ENCODE measurements at regions not wholly inside any gene's neighbourhood (a gene's known extent, or its start where the extent isn't known, plus 50 kb on each side); places are given as distances from the start of the nearest gene placed in this dataset.

DNA sequence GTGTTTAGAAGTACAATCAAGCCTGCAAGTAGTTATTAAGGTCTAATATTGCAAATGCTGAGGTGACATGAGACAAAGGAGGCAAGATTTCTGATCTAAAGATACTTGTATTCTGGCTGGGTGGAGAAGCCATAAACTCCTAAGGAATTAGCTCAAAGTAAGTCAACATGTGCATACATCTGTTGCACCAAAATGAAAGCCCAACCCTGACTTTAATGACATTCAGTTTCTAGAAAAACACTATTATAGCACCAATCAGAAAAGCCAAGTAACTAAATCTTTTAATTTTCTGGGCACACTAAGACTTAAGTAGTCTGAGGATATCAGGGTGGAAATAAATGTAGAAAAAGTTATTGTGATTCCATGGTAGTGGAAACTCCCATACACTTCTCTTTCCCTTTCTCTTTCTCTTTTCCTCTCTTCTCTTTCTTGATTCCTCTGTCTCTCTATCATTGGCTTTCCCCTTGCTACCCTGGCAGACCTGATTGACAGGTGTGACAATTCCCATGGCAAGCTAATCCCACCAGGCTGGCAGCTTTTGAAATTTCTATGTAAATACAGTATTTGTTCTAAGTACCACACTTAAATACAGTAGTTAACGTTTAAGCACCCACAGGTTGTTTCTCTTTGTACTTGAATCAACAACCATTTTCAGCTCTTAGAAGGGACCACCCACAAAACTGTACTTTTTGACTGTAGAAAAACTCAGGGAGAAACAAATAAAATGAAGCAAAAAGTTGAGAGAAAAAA lies 528.4 kb upstream of the SEMA6D start:
- TF ChIP-seq, protein P1, sequence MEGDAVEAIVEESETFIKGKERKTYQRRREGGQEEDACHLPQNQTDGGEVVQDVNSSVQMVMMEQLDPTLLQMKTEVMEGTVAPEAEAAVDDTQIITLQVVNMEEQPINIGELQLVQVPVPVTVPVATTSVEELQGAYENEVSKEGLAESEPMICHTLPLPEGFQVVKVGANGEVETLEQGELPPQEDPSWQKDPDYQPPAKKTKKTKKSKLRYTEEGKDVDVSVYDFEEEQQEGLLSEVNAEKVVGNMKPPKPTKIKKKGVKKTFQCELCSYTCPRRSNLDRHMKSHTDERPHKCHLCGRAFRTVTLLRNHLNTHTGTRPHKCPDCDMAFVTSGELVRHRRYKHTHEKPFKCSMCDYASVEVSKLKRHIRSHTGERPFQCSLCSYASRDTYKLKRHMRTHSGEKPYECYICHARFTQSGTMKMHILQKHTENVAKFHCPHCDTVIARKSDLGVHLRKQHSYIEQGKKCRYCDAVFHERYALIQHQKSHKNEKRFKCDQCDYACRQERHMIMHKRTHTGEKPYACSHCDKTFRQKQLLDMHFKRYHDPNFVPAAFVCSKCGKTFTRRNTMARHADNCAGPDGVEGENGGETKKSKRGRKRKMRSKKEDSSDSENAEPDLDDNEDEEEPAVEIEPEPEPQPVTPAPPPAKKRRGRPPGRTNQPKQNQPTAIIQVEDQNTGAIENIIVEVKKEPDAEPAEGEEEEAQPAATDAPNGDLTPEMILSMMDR (IDR thresholded peaks at IDR 0.05), result no peak
- TF ChIP-seq, protein P2, sequence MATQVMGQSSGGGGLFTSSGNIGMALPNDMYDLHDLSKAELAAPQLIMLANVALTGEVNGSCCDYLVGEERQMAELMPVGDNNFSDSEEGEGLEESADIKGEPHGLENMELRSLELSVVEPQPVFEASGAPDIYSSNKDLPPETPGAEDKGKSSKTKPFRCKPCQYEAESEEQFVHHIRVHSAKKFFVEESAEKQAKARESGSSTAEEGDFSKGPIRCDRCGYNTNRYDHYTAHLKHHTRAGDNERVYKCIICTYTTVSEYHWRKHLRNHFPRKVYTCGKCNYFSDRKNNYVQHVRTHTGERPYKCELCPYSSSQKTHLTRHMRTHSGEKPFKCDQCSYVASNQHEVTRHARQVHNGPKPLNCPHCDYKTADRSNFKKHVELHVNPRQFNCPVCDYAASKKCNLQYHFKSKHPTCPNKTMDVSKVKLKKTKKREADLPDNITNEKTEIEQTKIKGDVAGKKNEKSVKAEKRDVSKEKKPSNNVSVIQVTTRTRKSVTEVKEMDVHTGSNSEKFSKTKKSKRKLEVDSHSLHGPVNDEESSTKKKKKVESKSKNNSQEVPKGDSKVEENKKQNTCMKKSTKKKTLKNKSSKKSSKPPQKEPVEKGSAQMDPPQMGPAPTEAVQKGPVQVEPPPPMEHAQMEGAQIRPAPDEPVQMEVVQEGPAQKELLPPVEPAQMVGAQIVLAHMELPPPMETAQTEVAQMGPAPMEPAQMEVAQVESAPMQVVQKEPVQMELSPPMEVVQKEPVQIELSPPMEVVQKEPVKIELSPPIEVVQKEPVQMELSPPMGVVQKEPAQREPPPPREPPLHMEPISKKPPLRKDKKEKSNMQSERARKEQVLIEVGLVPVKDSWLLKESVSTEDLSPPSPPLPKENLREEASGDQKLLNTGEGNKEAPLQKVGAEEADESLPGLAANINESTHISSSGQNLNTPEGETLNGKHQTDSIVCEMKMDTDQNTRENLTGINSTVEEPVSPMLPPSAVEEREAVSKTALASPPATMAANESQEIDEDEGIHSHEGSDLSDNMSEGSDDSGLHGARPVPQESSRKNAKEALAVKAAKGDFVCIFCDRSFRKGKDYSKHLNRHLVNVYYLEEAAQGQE (IDR thresholded peaks at IDR 0.05; ENCODE audit: insufficient read depth in 1 of 2, low read depth in 2 of 2, low read length in 1 of 2), result no peak
- TF ChIP-seq SIN3A (IDR thresholded peaks at IDR 0.05; ENCODE audit: borderline replicate concordance, insufficient read depth, low read depth, low read length), result no peak
- TF ChIP-seq POLR2AphosphoS5 (IDR thresholded peaks at IDR 0.05; ENCODE audit: low read depth, low read length), result no peak
